Stimulated activated effector memory CD8-positive, alpha-beta T cell treated with anti-CD3 and anti-CD28 coated beads, Interleukin-12 subunit alpha, Interleukin-12 subunit beta, amount 100 ng/mL, for 72 hours (primary cell): ENCODE measurements at regions not wholly inside any gene's neighbourhood (a gene's known extent, or its start where the extent isn't known, plus 50 kb on each side); places are given as distances from the start of the nearest gene placed in this dataset.

Experiments
- ATAC-seq: fragments of 150-1000 bp; cut with Tn5 transposase; 2 replicates; pipeline ENCODE4 v1.10.0; 2021
- DNase-seq, 2 donors: peaks; one replicate each; pipeline ENCODE4 v3.0.0; 2021 to 2022; ENCODE audit warnings: low spot score in 2 of 2
- H3K27ac Mint-ChIP-seq: one replicate; pipeline ENCODE4 v1.8.0; 2022; ENCODE audit warnings: mild to moderate bottlenecking, mixed read lengths
- H3K36me3 Mint-ChIP-seq: one replicate; pipeline ENCODE4 v1.8.0; 2022; ENCODE audit warnings: mild to moderate bottlenecking, mixed read lengths
- H3K4me1 Mint-ChIP-seq: one replicate; pipeline ENCODE4 v1.8.0; 2022; ENCODE audit warnings: mixed read lengths
- H3K4me3 Mint-ChIP-seq: one replicate; pipeline ENCODE4 v1.8.0; 2022; ENCODE audit warnings: mild to moderate bottlenecking, mixed read lengths
- H3K9me3 Mint-ChIP-seq: one replicate; pipeline ENCODE4 v1.8.0; 2022; ENCODE audit warnings: mixed read lengths

DNA sequence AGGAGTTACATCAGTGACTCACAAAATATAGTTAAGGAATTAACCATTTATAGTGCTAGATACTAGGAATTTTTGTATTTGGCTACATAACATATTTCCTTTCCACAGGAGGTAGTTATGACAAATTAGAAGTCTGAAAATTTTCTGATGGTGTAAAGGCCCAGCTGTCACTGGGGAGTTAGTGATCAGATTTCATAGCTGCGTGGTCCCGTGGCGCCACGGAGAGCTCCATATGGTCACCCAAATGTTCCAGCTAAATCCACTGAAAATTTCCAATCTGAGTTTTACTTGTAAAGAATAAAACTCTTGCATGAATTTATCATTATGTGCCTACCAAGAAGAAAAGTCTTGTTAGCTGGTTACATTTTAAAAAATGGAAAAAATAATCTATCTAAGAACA, 368.9 kb upstream of the PLSCR5 start:
- no peaks in the 10 kb centered on the region for H3K36me3 Mint-ChIP-seq
- DNase-seq (no peak), ATAC-seq (no peak)
- no peaks in the 10 kb centered on the region for H3K4me1 Mint-ChIP-seq
- H3K9me3 Mint-ChIP-seq: peaks cover 4% of the 10 kb centered on the region
- no peak overlapping the region for H3K27ac Mint-ChIP-seq
- H3K4me3 Mint-ChIP-seq: no peak overlapping the region

DNA sequence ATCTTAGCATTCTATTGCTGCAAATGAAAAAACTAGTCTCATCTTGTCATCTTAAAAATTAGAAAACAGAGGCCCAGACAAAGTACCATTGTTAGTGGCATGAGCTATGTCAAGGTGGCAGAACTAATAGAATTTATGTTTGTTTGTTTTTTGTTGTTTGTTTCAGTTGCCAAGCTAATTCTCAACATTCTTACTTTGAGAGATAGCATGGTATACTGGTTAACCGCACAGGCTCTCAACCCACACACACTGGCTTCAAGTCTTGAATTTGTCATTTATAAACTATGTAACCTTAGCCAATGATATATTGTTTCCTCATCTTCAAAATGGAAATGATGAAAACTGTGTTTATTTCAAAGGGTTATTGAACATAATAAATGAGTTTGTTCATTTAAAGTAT, 367.6 kb upstream of the PLSCR5 start:
- Mint-ChIP-seq H3K36me3 (no peaks in the 10 kb centered on the region), H3K27ac (no peak overlapping the region), H3K9me3 (peaks cover 11% of the 10 kb centered on the region), H3K4me1 (no peaks in the 10 kb centered on the region), H3K4me3 (no peak overlapping the region)
- DNase-seq (no peak), ATAC-seq (no peak)

DNA sequence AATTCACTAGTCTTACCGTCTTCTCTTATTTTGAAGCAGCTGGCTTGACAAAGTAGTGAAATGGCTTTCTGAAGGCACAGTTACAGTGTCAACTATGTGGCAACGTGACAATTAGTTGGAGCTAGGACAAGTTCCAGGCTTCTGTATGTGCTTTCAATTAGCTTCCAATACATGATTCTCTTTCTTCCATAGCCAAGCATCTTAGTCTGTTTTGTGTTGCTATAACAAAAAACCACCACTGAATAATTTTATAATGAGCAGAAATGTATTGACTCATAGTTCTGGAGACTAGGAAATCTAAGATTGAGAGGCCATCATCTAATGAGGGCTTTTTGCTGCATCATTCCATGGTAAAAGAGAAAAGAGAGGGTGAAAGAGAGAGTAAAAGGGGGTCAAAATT, 365.1 kb upstream of the PLSCR5 start:
- Mint-ChIP-seq H3K36me3 (no peaks in the 10 kb centered on the region), H3K9me3 (peaks cover 14% of the 10 kb centered on the region), H3K4me3 (no peak overlapping the region), H3K27ac (no peak overlapping the region), H3K4me1 (no peaks in the 10 kb centered on the region)
- ATAC-seq (no peak), DNase-seq (no peak)

DNA sequence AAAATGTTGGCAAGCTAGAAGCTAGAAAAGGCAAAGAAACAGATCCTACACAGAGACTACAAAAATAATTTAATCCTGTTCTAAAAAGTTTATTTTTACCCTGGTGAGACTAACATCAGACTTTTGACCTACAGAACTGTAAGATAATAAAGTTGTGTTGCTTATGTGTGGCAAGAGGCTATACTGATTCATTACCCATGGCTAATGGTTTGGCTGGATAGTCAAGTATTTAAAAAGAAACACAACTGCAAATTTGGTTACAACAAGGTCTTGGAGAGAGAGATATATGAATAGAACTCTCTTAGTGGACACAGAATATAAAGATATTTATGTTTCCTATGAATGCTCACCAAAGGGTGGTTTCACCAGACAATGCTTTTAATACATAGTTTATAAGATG, 364.2 kb upstream of the PLSCR5 start:
- ATAC-seq (no peak), DNase-seq (no peak)
- H3K27ac Mint-ChIP-seq: no peak overlapping the region
- no peaks in the 10 kb centered on the region for H3K4me1 Mint-ChIP-seq
- H3K4me3 Mint-ChIP-seq: no peak overlapping the region
- H3K36me3 Mint-ChIP-seq: no peaks in the 10 kb centered on the region
- H3K9me3 Mint-ChIP-seq: peaks cover 20% of the 10 kb centered on the region

DNA sequence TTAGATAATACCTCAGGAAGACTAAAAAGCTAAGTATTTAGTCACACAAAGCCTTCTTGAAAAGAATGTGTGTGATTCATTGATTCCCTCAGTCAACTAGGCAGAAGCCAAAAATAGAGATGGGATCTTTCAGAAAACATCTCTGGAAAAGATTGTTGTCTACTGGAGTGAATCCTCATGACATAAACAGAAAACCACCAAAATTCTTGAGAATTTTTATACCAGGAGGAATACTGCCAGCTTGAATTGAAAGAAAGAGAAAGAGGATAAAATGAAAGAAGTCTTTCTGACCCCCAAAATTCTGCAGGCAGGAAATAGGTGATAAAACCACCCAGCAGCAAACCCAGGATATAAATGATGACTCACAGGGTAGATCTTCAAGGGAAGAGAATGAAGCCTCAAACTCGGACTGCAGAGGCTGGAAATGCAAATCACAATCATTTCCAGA, 363.1 kb upstream of the PLSCR5 start:
- ATAC-seq (no peak), DNase-seq (no peak)
- Mint-ChIP-seq H3K36me3 (no peaks in the 10 kb centered on the region), H3K4me1 (no peaks in the 10 kb centered on the region), H3K27ac (no peak overlapping the region), H3K4me3 (no peak overlapping the region), H3K9me3 (peaks cover 18% of the 10 kb centered on the region)

DNA sequence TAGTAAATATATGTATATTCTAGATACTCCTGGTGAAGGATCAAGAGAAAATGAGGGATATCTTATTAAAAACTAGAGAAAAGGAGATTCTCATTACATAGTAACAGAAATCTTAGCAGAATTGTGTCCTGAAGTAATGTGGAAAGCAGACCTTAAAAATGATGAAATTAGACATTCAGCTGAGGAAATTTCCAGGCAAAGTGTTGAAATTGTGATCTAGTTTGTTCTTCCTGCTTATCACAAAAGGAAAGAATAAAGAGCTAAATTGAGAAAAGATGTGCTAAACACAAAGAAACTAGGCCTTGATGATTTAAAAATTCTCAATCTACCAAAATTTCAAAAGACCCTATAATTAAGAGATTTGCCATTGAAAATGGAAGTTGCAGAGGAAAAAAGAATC, 362.6 kb upstream of the PLSCR5 start:
- Mint-ChIP-seq H3K4me1 (no peaks in the 10 kb centered on the region), H3K9me3 (peaks cover 18% of the 10 kb centered on the region), H3K4me3 (no peak overlapping the region), H3K36me3 (no peaks in the 10 kb centered on the region), H3K27ac (no peak overlapping the region)
- DNase-seq (no peak), ATAC-seq (no peak)

DNA sequence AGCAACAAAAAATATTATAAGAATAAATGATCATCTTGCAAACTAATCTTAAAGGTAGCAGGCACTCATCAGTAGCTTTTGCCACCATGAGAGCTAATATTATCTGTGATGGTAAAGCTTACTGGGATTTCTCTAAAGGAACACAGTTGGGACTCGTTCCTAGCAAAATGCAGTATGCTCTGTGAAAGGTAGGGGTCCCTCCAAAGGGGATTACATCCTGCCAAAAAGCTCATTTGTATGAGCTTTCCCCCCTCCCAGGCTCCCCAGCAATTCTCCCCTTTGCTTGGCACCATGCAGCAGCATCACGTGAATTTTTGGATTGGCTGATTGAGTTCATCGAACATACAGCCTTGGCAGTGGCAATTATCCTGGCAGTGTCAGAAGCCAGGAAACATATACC, 361.0 kb upstream of the PLSCR5 start:
- ATAC-seq (no peak), DNase-seq (no peak)
- Mint-ChIP-seq H3K36me3 (no peaks in the 10 kb centered on the region), H3K4me3 (no peak overlapping the region), H3K27ac (no peak overlapping the region), H3K4me1 (no peaks in the 10 kb centered on the region), H3K9me3 (peaks cover 18% of the 10 kb centered on the region)

DNA sequence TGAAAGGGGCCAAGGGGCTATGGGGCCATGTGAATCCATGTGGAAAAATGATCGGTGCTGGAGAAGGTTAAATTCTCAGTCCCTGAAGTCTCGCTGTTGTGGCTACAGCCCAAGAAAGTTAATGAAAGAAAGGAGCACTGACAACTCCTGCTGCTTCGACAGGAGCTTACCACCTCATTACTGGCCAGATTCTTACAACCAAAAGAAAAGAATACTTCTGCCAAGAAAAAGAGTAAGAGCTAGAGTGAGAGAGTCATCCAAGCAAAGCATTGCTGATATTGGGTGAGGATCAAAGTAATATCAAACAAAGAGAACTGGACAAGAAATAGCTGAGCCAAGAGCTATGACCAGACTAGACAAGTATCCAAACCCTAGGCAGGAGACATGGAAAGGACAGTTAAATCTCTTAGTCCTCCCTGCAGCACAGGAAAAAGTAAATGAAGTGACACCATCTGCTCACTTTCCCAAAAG, 348.4 kb upstream of the PLSCR5 start:
- H3K9me3 Mint-ChIP-seq: peaks cover 6% of the 10 kb centered on the region
- no peak for DNase-seq

DNA sequence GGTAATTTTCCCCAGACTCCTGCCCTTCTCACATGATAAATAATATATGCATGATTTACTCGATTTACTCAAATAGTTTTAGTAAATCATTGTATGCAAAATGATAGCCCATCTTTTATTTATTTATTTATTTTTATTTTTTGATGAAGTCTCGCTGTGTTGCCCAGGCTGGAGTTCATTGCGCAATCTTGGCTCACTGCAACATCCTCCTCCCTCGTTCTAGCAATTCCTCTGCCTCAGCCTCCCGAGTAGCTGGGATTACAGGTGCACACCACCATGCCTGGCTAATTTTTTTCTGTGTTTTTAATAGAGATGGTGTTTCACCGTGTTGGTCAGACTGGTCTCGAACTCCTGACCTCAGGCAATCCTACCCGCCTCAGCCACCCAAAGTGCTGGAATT, 343.8 kb upstream of the PLSCR5 start:
- no peak for ATAC-seq
- Mint-ChIP-seq H3K9me3 (peaks cover 11% of the 10 kb centered on the region), H3K4me3 (no peak overlapping the region), H3K36me3 (no peaks in the 10 kb centered on the region), H3K27ac (no peak overlapping the region), H3K4me1 (no peaks in the 10 kb centered on the region)
- no peak for DNase-seq

More for the DNA sequence above, 348.4 kb upstream of the PLSCR5 start:
- Mint-ChIP-seq H3K4me1 (no peaks in the 10 kb centered on the region), H3K36me3 (no peaks in the 10 kb centered on the region), H3K4me3 (no peak overlapping the region), H3K27ac (no peak overlapping the region)
- ATAC-seq: no peak

DNA sequence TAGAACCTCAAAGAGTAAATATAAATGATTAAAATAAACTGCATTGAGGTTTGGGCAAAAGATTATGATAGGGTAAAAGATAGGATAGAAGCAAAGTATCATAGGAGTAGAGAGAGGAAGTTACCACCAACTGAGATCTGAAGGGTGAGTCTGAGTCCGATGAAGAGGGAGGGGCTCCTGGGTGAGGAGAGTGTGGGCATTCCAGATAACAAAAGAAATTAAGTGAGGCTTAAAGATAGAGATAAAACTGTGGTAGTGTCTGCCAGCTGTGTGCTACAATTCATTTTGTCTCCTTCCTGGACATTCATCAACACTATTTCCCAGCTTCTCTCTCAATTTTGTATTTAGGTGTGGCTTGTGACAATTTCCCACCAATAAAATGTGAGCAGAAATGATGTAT, 343.0 kb upstream of the PLSCR5 start:
- Mint-ChIP-seq H3K4me1 (no peaks in the 10 kb centered on the region), H3K9me3 (peaks cover 13% of the 10 kb centered on the region), H3K4me3 (no peak overlapping the region), H3K36me3 (no peaks in the 10 kb centered on the region), H3K27ac (no peak overlapping the region)
- DNase-seq (no peak), ATAC-seq (no peak)

DNA sequence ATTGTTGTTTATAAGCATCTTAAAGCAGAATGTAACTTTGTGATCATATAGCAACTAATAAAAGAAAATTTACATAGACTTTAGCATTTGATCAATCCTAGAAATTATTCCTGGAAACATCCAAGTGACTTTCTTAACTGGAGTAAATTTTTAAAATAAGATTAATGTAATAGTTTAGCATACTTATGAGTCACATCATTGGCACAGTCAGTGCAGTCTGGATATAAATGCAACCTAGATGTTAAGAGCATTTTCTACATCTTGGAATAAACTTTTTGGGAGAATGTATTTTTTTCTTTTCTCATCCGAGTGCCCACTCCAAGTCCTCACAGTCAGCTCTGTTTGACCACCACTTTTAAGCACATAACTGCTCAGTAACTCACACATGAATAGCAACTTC, 324.6 kb upstream of the PLSCR5 start:
- H3K9me3 Mint-ChIP-seq: peaks cover 13% of the 10 kb centered on the region
- DNase-seq: no peak

DNA sequence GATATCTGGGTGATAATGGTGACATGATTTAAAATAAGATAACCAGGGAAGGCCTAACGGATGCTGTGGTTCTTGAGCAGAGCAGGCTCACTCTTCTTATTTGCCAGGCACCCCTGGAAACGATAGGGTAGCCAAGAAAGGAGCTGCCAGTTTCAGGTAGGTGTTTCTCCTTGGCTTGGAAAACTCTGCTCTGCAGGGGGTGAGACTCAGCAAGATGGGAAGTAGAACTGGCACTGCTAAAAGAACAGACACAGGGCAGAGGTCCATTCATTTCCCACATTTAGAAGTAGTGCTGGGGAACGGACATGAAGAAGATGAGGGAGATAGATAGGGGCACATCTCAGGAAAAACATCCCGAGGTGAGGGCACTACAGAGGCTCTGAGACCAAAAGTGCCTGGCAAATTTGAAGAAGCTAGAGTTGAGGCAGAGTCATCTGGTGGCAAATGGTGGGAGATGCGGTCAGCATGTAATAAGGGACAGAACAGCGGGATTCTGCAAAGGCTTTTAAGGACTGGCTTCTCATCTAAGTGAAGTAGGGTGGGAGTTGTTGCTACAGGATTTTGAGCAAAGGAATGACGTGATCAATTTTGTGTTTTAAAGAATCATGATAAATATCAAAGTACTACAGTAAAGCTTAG, 323.4 kb upstream of the PLSCR5 start:
- Mint-ChIP-seq H3K27ac (no peak overlapping the region), H3K36me3 (no peaks in the 10 kb centered on the region), H3K4me1 (no peaks in the 10 kb centered on the region), H3K9me3 (peaks cover 13% of the 10 kb centered on the region), H3K4me3 (no peak overlapping the region)
- ATAC-seq (no peak), DNase-seq (no peak)

More for the DNA sequence above, 324.6 kb upstream of the PLSCR5 start:
- H3K4me1 Mint-ChIP-seq: no peaks in the 10 kb centered on the region
- no peak for ATAC-seq
- no peaks in the 10 kb centered on the region for H3K36me3 Mint-ChIP-seq
- no peak overlapping the region for H3K4me3 Mint-ChIP-seq
- H3K27ac Mint-ChIP-seq: no peak overlapping the region

DNA sequence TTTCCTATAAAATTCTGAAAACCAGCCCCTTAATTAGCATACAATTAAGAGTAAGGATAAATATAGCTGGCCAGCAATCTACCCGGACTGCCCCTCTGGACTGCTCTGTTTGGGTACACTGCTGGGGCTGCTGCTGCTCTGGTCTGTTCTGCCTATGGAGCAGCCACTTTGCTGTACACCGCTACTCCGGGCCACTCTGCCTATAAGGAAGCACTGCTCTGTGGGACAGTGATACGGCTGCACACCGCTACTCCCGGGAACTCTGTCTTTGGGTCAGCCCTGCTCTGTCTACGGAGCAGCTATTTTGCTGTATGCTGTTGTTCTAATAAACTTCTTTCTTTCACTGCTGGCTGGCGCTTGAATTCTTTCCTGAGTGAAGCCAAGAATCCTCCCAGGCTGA, 316.5 kb upstream of the PLSCR5 start:
- no peak for DNase-seq
- Mint-ChIP-seq H3K27ac (no peak overlapping the region), H3K4me1 (no peaks in the 10 kb centered on the region), H3K9me3 (peaks cover 22% of the 10 kb centered on the region), H3K4me3 (no peak overlapping the region), H3K36me3 (no peaks in the 10 kb centered on the region)
- no peak for ATAC-seq

DNA sequence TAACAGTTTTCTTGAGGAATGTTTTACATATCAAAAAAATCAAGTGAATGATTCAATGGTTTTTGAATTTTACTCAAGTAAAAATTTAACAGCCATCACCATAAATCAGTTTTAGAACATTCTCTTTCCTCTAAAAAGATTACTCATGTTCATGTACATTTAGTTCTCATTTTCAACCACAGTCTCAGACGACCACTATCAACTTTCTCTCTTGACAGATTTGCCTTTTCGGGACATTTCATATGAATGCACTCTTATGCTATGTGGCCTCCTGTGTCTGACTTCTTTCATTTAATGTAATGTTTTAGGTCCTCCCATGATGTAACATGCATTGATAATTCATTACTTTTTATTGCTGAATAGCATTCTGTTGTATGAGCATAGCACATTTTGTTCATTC, 309.3 kb upstream of the PLSCR5 start:
- Mint-ChIP-seq H3K4me3 (no peak overlapping the region), H3K27ac (no peak overlapping the region), H3K9me3 (peaks cover 18% of the 10 kb centered on the region), H3K36me3 (no peaks in the 10 kb centered on the region), H3K4me1 (no peaks in the 10 kb centered on the region)
- DNase-seq (no peak), ATAC-seq (no peak)

DNA sequence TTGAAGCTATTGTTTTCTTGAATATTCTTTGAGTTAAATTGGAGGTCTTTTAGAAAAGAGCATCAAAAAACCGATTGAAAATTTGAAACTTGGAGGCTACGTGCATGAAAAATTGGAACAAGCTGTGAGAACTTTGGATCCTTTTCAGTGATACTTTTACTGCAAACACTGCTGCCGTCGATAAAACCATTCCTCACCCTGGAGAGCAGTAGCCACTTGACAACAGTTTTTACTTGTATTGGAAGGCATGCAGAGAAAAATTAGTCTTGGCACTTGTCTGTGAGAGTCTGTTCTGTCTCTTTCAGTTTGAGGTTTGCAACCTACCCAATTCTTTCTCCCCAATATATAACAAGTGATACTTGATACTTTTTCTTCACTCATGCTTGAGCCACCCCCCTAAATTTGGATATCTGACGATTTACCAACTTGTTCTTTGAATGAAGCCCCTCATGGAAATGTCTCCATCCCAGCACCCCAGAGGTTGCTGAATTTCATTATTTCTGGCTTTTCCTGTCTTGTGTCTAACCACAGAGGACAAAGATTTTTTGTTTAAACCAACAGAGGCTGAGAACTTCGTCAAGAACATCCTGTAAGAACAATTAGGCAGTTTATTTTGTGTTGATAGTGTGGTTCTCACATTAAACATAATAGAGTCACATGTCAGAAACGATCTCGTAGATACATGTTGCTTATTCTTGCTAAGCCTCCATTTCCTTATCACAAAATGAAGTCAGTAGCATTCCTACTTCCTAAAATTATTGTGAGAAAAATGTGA, 307.3 kb upstream of the PLSCR5 start:
- DNase-seq (no peak), ATAC-seq (no peak)
- Mint-ChIP-seq H3K27ac (no peak overlapping the region), H3K9me3 (peaks cover 11% of the 10 kb centered on the region), H3K4me1 (no peaks in the 10 kb centered on the region), H3K4me3 (no peak overlapping the region), H3K36me3 (no peaks in the 10 kb centered on the region)

DNA sequence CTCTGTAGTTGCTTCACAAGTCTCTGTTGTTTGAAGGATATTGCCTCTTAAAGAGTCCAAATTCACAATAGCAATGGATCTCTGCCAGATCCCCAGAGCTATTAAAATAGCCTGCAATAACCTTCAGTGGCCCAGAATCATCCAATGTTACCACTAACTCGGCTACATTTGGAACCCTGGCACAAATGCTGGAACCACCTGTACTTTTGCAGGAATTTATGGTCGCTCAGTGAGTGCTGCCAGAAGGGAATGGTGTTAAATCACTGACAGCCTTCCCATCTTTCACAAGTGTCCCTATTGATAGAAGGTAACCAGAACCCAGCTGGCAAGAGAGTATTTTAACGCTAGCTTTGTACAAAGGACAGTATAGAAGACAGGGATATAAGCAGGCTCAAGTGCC, 298.8 kb upstream of the PLSCR5 start:
- H3K9me3 Mint-ChIP-seq: peaks cover 14% of the 10 kb centered on the region
- DNase-seq (no peak), ATAC-seq (no peak)
- H3K4me1 Mint-ChIP-seq: no peaks in the 10 kb centered on the region
- H3K4me3 Mint-ChIP-seq: no peak overlapping the region
- no peaks in the 10 kb centered on the region for H3K36me3 Mint-ChIP-seq
- no peak overlapping the region for H3K27ac Mint-ChIP-seq
